ENCODE measurements at regions not wholly inside any gene's neighbourhood (a gene's known extent, or its start where the extent isn't known, plus 50 kb on each side); places are given as distances from the start of the nearest gene placed in this dataset.

GRCh38 chr12:91326058-91327027, 143.7 kb upstream of the DCN start:
- TF ChIP-seq, protein P1, sequence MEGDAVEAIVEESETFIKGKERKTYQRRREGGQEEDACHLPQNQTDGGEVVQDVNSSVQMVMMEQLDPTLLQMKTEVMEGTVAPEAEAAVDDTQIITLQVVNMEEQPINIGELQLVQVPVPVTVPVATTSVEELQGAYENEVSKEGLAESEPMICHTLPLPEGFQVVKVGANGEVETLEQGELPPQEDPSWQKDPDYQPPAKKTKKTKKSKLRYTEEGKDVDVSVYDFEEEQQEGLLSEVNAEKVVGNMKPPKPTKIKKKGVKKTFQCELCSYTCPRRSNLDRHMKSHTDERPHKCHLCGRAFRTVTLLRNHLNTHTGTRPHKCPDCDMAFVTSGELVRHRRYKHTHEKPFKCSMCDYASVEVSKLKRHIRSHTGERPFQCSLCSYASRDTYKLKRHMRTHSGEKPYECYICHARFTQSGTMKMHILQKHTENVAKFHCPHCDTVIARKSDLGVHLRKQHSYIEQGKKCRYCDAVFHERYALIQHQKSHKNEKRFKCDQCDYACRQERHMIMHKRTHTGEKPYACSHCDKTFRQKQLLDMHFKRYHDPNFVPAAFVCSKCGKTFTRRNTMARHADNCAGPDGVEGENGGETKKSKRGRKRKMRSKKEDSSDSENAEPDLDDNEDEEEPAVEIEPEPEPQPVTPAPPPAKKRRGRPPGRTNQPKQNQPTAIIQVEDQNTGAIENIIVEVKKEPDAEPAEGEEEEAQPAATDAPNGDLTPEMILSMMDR (IDR thresholded peaks at IDR 0.05), result peak; percentile 68 to 86 (median 72)
- TF ChIP-seq POLR2A (IDR thresholded peaks at IDR 0.05), result no peak
- TF ChIP-seq EP300 (IDR thresholded peaks at IDR 0.05; ENCODE audit: low read depth), result no peak
